PC-9 (cell line): ENCODE measurements at regions not wholly inside any gene's neighbourhood (a gene's known extent, or its start where the extent isn't known, plus 50 kb on each side); places are given as distances from the start of the nearest gene placed in this dataset.

Experiments used
- CTCF ChIP-seq: fragments of 200-600 bp; sonication (generic); conservative IDR thresholded peaks from 2 replicates; pipeline ENCODE4 v1.6.1; 2017; ENCODE audit warnings: mixed run types, antibody characterized with exemption, mild to moderate bottlenecking, moderate library complexity
- EZH2 ChIP-seq: fragments of 200-600 bp; sonication (generic); IDR thresholded peaks from 2 replicates; pipeline ENCODE4 v1.8.0; 2017; ENCODE audit warnings: antibody characterized with exemption, low read depth

- TF ChIP-seq CTCF (no peak), EZH2 (no peak)
Observed at GRCh38 chr20:51184289-51184688, 161.4 kb upstream of the KCNG1 start.
